CD4-positive, alpha-beta T cell treated with Interleukin-4 for 1 hour (primary cell): ENCODE measurements at regions not wholly inside any gene's neighbourhood (a gene's known extent, or its start where the extent isn't known, plus 50 kb on each side); places are given as distances from the start of the nearest gene placed in this dataset.
"Not testable (repeated sequence)": the region's sequence is repeated elsewhere in the genome, so short reads cannot be mapped to it uniquely, and the experiment has no call there.

Experiments
- DNase-seq, 2 donors: peaks; one replicate each; pipeline ENCODE4 v3.0.0-alpha.2; 2020 to 2022

DNA sequence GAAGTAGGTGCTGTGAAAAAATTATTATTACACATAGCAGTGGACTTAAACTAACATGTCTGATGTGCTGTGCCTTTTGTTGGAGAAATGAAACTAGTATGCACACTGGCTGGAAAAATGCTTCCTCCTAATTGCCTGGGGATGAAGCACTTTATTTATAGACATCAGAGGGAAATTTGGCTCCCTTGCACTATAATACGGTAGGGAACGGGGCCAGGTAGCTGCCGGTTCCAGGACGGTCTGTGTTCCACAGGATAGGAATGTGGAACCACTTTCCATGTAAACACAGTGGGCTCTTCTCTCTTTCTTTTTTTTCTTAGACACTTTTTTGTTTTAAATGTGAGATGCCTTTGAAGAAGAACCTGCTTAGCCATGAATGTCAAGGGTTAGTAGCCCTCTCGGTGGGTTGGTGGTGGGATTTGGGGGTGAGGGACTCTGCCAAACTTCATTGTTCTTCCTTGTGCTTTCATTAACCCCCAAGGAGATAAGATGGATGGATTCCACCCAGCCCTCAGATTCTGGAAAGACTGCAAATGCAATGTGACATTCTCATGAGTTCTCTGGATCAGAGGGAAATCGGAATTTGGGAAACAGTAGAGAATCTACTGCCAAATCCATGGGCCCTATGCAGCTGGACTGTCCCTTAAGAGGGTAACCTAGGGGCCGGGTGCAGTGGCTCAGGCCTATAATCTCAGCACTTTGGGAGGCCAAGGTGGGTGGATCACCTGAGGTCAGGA lies 58.0 kb upstream of the GSC start:
- DNase-seq = no peak

DNA sequence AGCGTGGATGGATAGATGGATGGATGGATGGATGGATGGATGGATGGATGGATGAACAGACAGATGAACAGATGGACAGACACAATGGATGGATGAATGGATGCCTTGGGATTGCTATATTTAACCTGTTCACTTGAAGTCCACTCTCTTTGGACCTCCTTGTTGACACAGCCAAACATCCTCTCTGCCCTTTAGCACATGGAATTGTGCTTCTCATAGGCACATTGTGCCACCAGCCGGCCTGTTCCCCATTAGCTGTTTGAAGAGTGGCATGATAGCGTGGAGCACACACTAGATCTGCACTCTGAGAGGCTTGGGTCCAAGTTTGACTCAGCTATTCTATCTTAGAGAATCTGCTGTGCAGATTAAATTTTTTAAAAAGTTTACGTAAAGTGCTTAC lies 56.9 kb upstream of the GSC start:
- DNase-seq = no peak

GRCh38 chr14:94823556-94824341 lies 53.8 kb upstream of the GSC start:
- no peak for DNase-seq

DNA sequence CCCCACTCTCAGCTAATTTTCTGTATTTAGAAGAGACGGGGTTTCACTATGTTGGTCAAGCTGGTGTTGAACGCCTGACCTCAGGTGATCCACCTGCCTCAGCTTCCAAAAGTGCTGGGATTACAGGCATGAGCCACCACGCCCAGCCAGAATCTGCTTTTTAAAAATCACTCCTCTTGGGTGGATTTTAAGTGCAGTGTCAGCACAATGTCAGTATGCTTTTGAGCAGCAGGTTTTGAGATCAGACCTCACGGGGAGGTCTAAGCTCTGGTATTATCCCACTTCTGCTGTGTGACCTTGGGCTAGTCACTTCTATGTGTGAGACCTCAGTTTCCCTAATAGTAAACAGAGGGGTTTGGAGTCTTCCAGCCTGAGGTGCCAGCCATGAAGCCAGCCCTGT lies 51.8 kb upstream of the GSC start:
- no peak for DNase-seq

DNA sequence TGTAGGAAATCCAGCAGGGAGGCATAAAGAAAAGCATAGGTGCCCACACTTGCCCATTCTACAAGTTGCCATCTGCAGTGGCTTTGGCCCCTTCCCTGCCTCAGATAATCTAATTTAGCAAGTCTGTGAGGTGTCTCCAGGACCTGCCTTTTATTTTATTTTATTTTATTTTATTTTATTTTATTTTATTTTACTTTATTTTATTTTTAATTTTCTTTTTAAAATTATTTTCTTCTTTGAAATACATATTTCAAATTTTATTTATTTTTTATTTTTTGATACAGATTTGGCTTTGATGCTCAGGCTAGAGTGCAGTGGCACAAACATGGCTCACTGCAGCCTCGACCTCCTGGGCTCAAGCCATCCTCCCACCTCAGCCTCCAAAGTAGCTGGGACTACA lies 51.0 kb upstream of the GSC start:
- DNase-seq = not testable (repeated sequence)
